GM23338 (cell line): ENCODE measurements at regions not wholly inside any gene's neighbourhood (a gene's known extent, or its start where the extent isn't known, plus 50 kb on each side); places are given as distances from the start of the nearest gene placed in this dataset.

Source experiments
- ATAC-seq: fragments of 200-7000 bp; cut with Tn5 transposase; 3 replicates; pipeline ENCODE4 v1.9.1; 2020
- DNase-seq: peaks from one replicate; pipeline ENCODE4 v3.0.0-alpha.2; 2015; ENCODE audit warnings: low spot score
- H2AFZ ChIP-seq: fragments of 200-600 bp; sonication (generic); 2 replicates; pipeline ENCODE4 v1.8.0; 2016; ENCODE audit warnings: antibody characterized with exemption, mild to moderate bottlenecking, moderate library complexity
- H3F3A ChIP-seq: fragments of 200-600 bp; sonication (generic); replicated peaks from 2 replicates; pipeline ENCODE4 v1.8.0; 2017; ENCODE audit warnings: antibody characterized with exemption, mixed run types, low read depth
- H3K27ac ChIP-seq: fragments of 200-600 bp; sonication (generic); 2 replicates; pipeline ENCODE4 v1.6.1; 2016; ENCODE audit warnings: low read depth
- H3K27me3 ChIP-seq: fragments of 200-600 bp; sonication (generic); 2 replicates; pipeline ENCODE4 v1.8.0; 2016; ENCODE audit warnings: mild to moderate bottlenecking, mixed run types, moderate library complexity; ENCODE audit not compliant: insufficient read depth
- H3K36me3 ChIP-seq: fragments of 200-600 bp; sonication (generic); 2 replicates; pipeline ENCODE4 v1.8.0; 2016; ENCODE audit warnings: mild to moderate bottlenecking; ENCODE audit not compliant: insufficient read depth
- H3K4me1 ChIP-seq: fragments of 200-600 bp; sonication (generic); 2 replicates; pipeline ENCODE4 v1.8.0; 2016; ENCODE audit warnings: mild to moderate bottlenecking, moderate library complexity; ENCODE audit not compliant: insufficient read depth
- H3K4me2 ChIP-seq: fragments of 200-600 bp; sonication (generic); 2 replicates; pipeline ENCODE4 v1.7.1; 2017; ENCODE audit warnings: mixed run types
- H3K4me3 ChIP-seq: fragments of 200-600 bp; sonication (generic); 2 replicates; pipeline ENCODE4 v1.6.1; 2016; ENCODE audit warnings: mixed run types
- H3K79me2 ChIP-seq: fragments of 200-600 bp; sonication (generic); replicated peaks from 2 replicates; pipeline ENCODE4 v1.8.0; 2017; ENCODE audit warnings: mild to moderate bottlenecking; ENCODE audit not compliant: insufficient read depth
- H3K9me2 ChIP-seq: fragments of 200-600 bp; sonication (generic); 2 replicates; pipeline ENCODE4 v1.8.0; 2017; ENCODE audit not compliant: insufficient read depth
- H4K20me1 ChIP-seq: fragments of 200-600 bp; sonication (generic); replicated peaks from 2 replicates; pipeline ENCODE4 v1.8.0; 2017; ENCODE audit warnings: mild to moderate bottlenecking; ENCODE audit not compliant: insufficient read depth
- H3K27ac Mint-ChIP-seq: 2 replicates; pipeline ENCODE4 v1.8.0; 2020; ENCODE audit warnings: inconsistent platforms, mild to moderate bottlenecking, moderate library complexity, mixed read lengths
- H3K27me3 Mint-ChIP-seq: 3 replicates; pipeline ENCODE4 v1.8.0; 2022; ENCODE audit warnings: low read depth, mild to moderate bottlenecking, moderate library complexity, mixed read lengths, inconsistent platforms; ENCODE audit not compliant: insufficient read depth, poor library complexity
- H3K36me3 Mint-ChIP-seq: 3 replicates; pipeline ENCODE4 v1.8.0; 2021; ENCODE audit warnings: low read depth, mild to moderate bottlenecking, inconsistent platforms, moderate library complexity, mixed read lengths
- H3K4me1 Mint-ChIP-seq: 3 replicates; pipeline ENCODE4 v1.8.0; 2020; ENCODE audit warnings: mild to moderate bottlenecking, inconsistent platforms, mixed read lengths
- H3K4me3 Mint-ChIP-seq: 3 replicates; pipeline ENCODE4 v1.8.0; 2021; ENCODE audit warnings: moderate library complexity, mild to moderate bottlenecking, inconsistent platforms, mixed read lengths
- H3K9me3 Mint-ChIP-seq: 3 replicates; pipeline ENCODE4 v1.8.0; 2020; ENCODE audit warnings: moderate library complexity, mild to moderate bottlenecking, inconsistent platforms, mixed read lengths
- CREB1 ChIP-seq: fragments of 250-450 bp; sonication (Bioruptor Pico); IDR thresholded peaks from 2 replicates; pipeline ENCODE4 v1.5.0; 2020; ENCODE audit warnings: low read depth, mild to moderate bottlenecking, moderate library complexity
- CTCF ChIP-seq, 2 experiments: fragments of 200-600 bp in 1 of 2; sonication (generic) in 1 of 2; conservative IDR thresholded peaks; 2 replicates each; pipeline versions ENCODE4 v1.5.1 to v1.6.1; 2016 to 2017; ENCODE audit warnings: antibody characterized with exemption in 2 of 2, low read depth in 2 of 2, mild to moderate bottlenecking in 2 of 2, moderate library complexity in 1 of 2
- EZH2phosphoT487 ChIP-seq: fragments of 200-600 bp; sonication (generic); IDR thresholded peaks from one replicate; pipeline ENCODE4 v1.8.1; 2018; ENCODE audit warnings: antibody characterized with exemption; ENCODE audit not compliant: unreplicated experiment
- STAT1 ChIP-seq: IDR thresholded peaks from one replicate; pipeline ENCODE4 v1.6.1; 2016; ENCODE audit warnings: antibody characterized with exemption; ENCODE audit not compliant: unreplicated experiment
- ZNF462 ChIP-seq: fragments of 250-450 bp; sonication (Bioruptor Pico); IDR thresholded peaks from 2 replicates; pipeline ENCODE4 v1.5.0; 2020; ENCODE audit warnings: mild to moderate bottlenecking, moderate library complexity

- TF ChIP-seq ZNF462 (no peak), STAT1 (no peak), CREB1 (no peak), EZH2phosphoT487 (no peak)
These were observed 294.2 kb downstream of the TDRD3 start (continued) for GRCh38 chr13:60691268-60691667.

- Histone ChIP-seq H3F3A (no peaks in the 10 kb centered on the region), H3K4me1 (no peaks in the 10 kb centered on the region; the same call in 1 of the 2 replicates), H4K20me1 (no peaks in the 10 kb centered on the region), H3K4me2 (no peak overlapping the region), H3K36me3 (no peaks in the 10 kb centered on the region; the same call in 1 of the 2 replicates), H3K79me2 (no peaks in the 10 kb centered on the region), H3K27me3 (no peaks in the 10 kb centered on the region), H3K27ac (no peak overlapping the region), H3K4me3 (no peak overlapping the region), H2AFZ (peak overlapping the region; percentile 35; the same call in 1 of the 2 replicates), H3K9me2 (peaks cover 4% of the 10 kb centered on the region; the same call in 1 of the 2 replicates)
- no peak overlapping the region for H3K27ac Mint-ChIP-seq
- H3K4me1 Mint-ChIP-seq, result no peaks in the 10 kb centered on the region
- H3K27me3 Mint-ChIP-seq, result no peaks in the 10 kb centered on the region
- ATAC-seq (no peak), DNase-seq (no peak)
- no peak for TF ChIP-seq CTCF (conservative IDR thresholded peaks at IDR 0.05; ENCODE audit: low read depth in 2 of 2)
- no peaks in the 10 kb centered on the region; the same call in 2 of the 3 replicates for H3K9me3 Mint-ChIP-seq
- H3K36me3 Mint-ChIP-seq, result no peaks in the 10 kb centered on the region
- H3K4me3 Mint-ChIP-seq, result no peak overlapping the region
These were observed 293.6 kb downstream of the TDRD3 start for GRCh38 chr13:60690604-60691003.
